ENCODE measurements at regions not wholly inside any gene's neighbourhood (a gene's known extent, or its start where the extent isn't known, plus 50 kb on each side); places are given as distances from the start of the nearest gene placed in this dataset.

DNA sequence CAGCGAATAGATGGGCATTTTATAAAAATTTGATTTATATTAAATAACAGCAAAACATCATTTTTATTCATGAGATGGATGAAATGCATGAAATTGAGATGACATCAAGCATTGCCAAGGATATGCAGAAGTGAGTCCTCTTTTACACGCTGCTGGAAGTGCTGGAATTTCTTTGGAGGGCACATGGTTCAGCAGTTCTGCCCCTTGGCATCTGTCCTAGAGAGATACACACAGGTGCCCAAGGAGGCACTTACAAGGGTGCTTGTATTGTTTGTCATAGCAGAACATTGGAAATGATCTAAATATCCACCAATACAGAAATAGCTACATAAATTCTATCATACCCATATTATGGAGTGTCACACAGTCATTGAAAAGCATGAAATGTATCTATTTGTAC is 441.1 kb upstream of the TMPO start:
- WGBS (ENCODE audit: insufficient coverage), result 100% methylated on average over 1 of the region's 2 CpGs
- no peaks in the 10 kb centered on the region for H3K36me3 ChIP-seq (ENCODE audit: control insufficient read depth, insufficient read depth, low read length)

GRCh38 chr12:98084391-98084790 is 431.0 kb upstream of the TMPO start:
- no peaks in the 10 kb centered on the region for H3K27me3 ChIP-seq (ENCODE audit: control insufficient read depth, insufficient read depth, low read length)
- H3K27ac ChIP-seq (ENCODE audit: low read depth, low read length), result no peak overlapping the region

More for the DNA sequence above, 441.1 kb upstream of the TMPO start:
- Histone ChIP-seq H3K27me3 (ENCODE audit: control insufficient read depth, insufficient read depth, low read length) (no peaks in the 10 kb centered on the region), H3K4me3 (ENCODE audit: low read depth, low read length) (no peak overlapping the region), H3K27ac (ENCODE audit: low read depth, low read length) (no peak overlapping the region), H3K9me3 (ENCODE audit: control insufficient read depth, insufficient read depth, low read length) (no peaks in the 10 kb centered on the region), H3K4me1 (ENCODE audit: control insufficient read depth, insufficient read depth, low read length) (no peaks in the 10 kb centered on the region)
- DNase-seq (ENCODE audit: low read depth in 4 of 6, low spot score in 6 of 6), result no peak

DNA sequence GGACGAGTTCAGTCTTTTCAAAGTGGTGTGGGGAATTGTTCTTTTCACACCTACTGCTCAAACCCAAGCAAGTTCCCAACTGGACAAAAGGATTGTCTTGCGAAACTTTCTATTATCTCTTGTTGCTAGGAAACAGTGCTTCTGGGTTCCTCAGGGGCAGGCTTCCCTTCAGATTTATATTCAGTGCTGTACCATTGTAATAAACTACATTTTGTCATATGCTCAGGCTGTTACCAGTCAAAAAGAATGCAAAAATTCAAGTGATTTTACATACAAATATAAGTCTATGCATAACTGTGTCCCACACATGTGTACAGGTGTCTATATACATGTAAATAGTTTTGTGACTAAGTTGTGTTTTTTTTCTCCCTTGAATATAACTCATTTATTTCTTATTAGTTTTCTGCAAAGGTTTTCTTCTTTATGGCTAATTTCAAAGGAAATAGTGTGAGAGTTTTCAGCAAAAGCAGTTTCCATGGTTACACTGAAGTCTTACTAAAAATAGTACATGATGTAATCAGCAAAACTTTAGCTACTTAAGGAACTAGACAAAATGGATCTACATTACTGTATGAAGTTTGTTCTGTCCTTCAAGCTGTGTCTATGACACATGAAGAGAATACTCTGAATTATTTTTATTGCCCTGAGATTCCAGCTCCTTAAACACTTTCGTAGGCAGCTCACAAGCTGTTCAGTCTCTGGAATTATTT is 430.2 kb upstream of the TMPO start:
- H3K36me3 ChIP-seq (ENCODE audit: control insufficient read depth, insufficient read depth, low read length), result no peaks in the 10 kb centered on the region
- no peak overlapping the region for H3K4me3 ChIP-seq (ENCODE audit: low read depth, low read length)
- peak overlapping the region; percentile 10 for H3K27ac ChIP-seq (ENCODE audit: low read depth, low read length)
- H3K27me3 ChIP-seq (ENCODE audit: control insufficient read depth, insufficient read depth, low read length), result no peaks in the 10 kb centered on the region
- H3K4me1 ChIP-seq (ENCODE audit: control insufficient read depth, insufficient read depth, low read length), result peaks cover 3% of the 10 kb centered on the region
- WGBS (ENCODE audit: insufficient coverage), result no CpG with 5 or more reads among the region's 3 CpGs
- no peaks in the 10 kb centered on the region for H3K9me3 ChIP-seq (ENCODE audit: control insufficient read depth, insufficient read depth, low read length)
- peak in 4 of 6 donors; percentile 21 to 85 (median 48) for DNase-seq (ENCODE audit: low read depth in 4 of 6, low spot score in 6 of 6)

More at GRCh38 chr12:98084391-98084790, 431.0 kb upstream of the TMPO start:
- Histone ChIP-seq H3K4me3 (ENCODE audit: low read depth, low read length) (no peak overlapping the region), H3K9me3 (ENCODE audit: control insufficient read depth, insufficient read depth, low read length) (no peaks in the 10 kb centered on the region), H3K36me3 (ENCODE audit: control insufficient read depth, insufficient read depth, low read length) (no peaks in the 10 kb centered on the region), H3K4me1 (ENCODE audit: control insufficient read depth, insufficient read depth, low read length) (peaks cover 3% of the 10 kb centered on the region)
- DNase-seq (ENCODE audit: low read depth in 4 of 6, low spot score in 6 of 6), result no peak
- 87% methylated on average over 4 of the region's 5 CpGs for WGBS (ENCODE audit: insufficient coverage)

DNA sequence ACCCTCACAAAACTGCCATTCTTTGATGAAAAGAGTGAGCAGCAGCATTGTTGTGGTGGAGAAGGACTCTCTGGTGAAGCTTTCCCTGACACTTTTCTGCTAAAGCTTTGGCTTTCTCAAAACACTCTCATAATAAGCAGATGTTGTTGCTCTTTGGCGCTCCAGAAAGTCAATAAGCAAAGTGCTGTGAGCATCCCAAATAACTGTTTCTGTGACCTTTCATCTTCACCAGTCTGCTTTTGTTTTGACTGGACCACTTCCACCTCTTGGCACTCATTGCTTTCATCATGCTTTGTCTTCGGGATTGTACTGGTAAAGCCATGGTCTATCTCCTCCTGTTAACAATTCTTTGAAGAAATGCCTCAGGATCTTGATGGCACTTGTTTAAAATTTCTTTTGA is 424.7 kb upstream of the TMPO start:
- Histone ChIP-seq H3K27ac (ENCODE audit: low read depth, low read length) (no peak overlapping the region), H3K4me1 (ENCODE audit: control insufficient read depth, insufficient read depth, low read length) (peaks cover 3% of the 10 kb centered on the region), H3K36me3 (ENCODE audit: control insufficient read depth, insufficient read depth, low read length) (no peaks in the 10 kb centered on the region), H3K9me3 (ENCODE audit: control insufficient read depth, insufficient read depth, low read length) (no peaks in the 10 kb centered on the region), H3K27me3 (ENCODE audit: control insufficient read depth, insufficient read depth, low read length) (no peaks in the 10 kb centered on the region), H3K4me3 (ENCODE audit: low read depth, low read length) (no peak overlapping the region)
- WGBS (ENCODE audit: insufficient coverage), result 59% methylated on average over 2 of the region's 2 CpGs
- peak in 1 of 6 donors; percentile 21 for DNase-seq (ENCODE audit: low read depth in 4 of 6, low spot score in 6 of 6)

- H3K9me3 ChIP-seq (ENCODE audit: control insufficient read depth, insufficient read depth, low read length), result no peaks in the 10 kb centered on the region
- no peak overlapping the region for H3K27ac ChIP-seq (ENCODE audit: low read depth, low read length)
- H3K4me1 ChIP-seq (ENCODE audit: control insufficient read depth, insufficient read depth, low read length), result no peaks in the 10 kb centered on the region
- WGBS (ENCODE audit: insufficient coverage), result 100% methylated on average over 1 of the region's 2 CpGs
- H3K4me3 ChIP-seq (ENCODE audit: low read depth, low read length), result no peak overlapping the region
- DNase-seq (ENCODE audit: low read depth in 4 of 6, low spot score in 6 of 6), result no peak
- H3K36me3 ChIP-seq (ENCODE audit: control insufficient read depth, insufficient read depth, low read length), result no peaks in the 10 kb centered on the region
- H3K27me3 ChIP-seq (ENCODE audit: control insufficient read depth, insufficient read depth, low read length), result no peaks in the 10 kb centered on the region
Measured at GRCh38 chr12:98096436-98096835, 419.0 kb upstream of the TMPO start.

DNA sequence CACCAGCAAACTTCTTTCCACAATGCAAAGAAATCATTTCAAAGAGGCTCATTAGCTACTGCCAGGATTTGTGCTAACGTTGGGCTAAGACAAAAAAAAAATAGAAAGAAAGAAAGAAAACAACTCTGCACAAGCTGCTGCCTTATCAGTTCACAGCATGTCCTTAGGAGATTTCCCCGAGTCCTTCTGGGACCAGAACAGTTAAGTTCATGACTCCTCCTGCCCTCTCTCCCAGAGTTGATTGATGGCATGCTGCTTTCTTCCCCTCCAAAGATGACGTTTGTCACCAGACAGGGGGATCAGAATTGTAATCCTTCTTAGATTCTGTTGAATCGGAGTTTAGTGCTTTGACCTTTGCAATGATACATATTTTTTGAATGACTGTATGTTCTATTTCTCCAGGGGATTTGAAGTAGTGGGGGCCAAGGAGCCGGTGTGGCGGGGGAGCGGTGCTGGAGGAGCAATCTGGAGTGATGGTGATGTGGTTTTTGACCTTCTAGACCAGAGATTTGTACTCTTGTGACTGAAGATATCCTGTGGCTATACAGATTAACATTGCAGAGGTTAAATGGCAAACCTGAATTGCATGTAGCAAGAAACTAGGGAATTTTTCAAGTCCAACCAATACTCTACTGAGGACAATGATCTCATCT is 409.2 kb upstream of the TMPO start:
- H3K27ac ChIP-seq (ENCODE audit: low read depth, low read length), result no peak overlapping the region
- no peak for DNase-seq (ENCODE audit: low read depth in 4 of 6, low spot score in 6 of 6)
- no peaks in the 10 kb centered on the region for H3K27me3 ChIP-seq (ENCODE audit: control insufficient read depth, insufficient read depth, low read length)
- no peaks in the 10 kb centered on the region for H3K36me3 ChIP-seq (ENCODE audit: control insufficient read depth, insufficient read depth, low read length)
- no peak overlapping the region for H3K4me3 ChIP-seq (ENCODE audit: low read depth, low read length)
- WGBS (ENCODE audit: insufficient coverage), result 54% methylated on average over 5 of the region's 7 CpGs
- no peaks in the 10 kb centered on the region for H3K9me3 ChIP-seq (ENCODE audit: control insufficient read depth, insufficient read depth, low read length)
- peaks cover 3% of the 10 kb centered on the region for H3K4me1 ChIP-seq (ENCODE audit: control insufficient read depth, insufficient read depth, low read length)

DNA sequence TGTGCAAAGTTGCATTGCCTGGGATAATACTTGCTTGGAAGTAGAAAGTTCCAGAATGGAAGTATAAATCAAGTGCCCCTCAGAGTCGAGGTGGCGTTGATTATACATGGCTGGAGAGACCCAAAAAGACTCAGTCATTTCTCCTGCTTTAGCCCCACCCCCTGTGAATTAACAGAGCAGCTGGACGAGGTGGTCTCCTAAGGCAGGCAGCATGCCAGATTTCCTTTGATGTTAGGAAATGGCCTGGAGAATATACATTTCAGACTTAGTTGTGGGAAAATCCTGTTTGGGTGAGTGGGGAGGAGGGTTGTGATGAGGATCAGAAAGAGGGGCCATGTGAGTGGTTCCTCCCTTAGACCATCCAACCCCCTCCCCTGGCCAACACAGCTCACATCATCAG is 406.1 kb upstream of the TMPO start:
- no peak for DNase-seq (ENCODE audit: low read depth in 4 of 6, low spot score in 6 of 6)
- H3K9me3 ChIP-seq (ENCODE audit: control insufficient read depth, insufficient read depth, low read length), result no peaks in the 10 kb centered on the region
- H3K4me1 ChIP-seq (ENCODE audit: control insufficient read depth, insufficient read depth, low read length), result peaks cover 3% of the 10 kb centered on the region
- no peaks in the 10 kb centered on the region for H3K36me3 ChIP-seq (ENCODE audit: control insufficient read depth, insufficient read depth, low read length)
- no peak overlapping the region for H3K27ac ChIP-seq (ENCODE audit: low read depth, low read length)
- WGBS (ENCODE audit: insufficient coverage), result no CpG with 5 or more reads among the region's 3 CpGs
- H3K27me3 ChIP-seq (ENCODE audit: control insufficient read depth, insufficient read depth, low read length), result no peaks in the 10 kb centered on the region
- H3K4me3 ChIP-seq (ENCODE audit: low read depth, low read length), result no peak overlapping the region

DNA sequence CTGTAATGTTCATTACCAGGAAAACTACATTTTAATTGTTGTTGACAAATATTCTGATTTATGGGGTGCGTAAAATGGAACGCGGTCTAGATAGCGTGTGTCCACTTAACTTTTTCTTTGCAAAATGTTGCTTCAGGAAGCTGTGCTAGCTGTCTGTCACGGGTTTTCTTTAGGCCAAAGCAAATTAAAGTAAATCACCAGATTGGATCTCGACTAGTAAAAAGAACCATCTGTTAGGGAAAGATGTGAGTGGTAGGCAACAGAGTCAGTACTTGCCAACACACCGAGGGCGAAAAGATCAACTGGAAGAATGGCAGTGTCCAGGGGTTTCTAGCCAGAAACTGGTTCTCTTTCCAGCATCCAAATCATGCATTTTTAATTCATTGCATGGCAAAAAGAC is 404.9 kb upstream of the TMPO start:
- Histone ChIP-seq H3K27me3 (ENCODE audit: control insufficient read depth, insufficient read depth, low read length) (no peaks in the 10 kb centered on the region), H3K36me3 (ENCODE audit: control insufficient read depth, insufficient read depth, low read length) (no peaks in the 10 kb centered on the region), H3K4me1 (ENCODE audit: control insufficient read depth, insufficient read depth, low read length) (peaks cover 3% of the 10 kb centered on the region), H3K27ac (ENCODE audit: low read depth, low read length) (no peak overlapping the region), H3K9me3 (ENCODE audit: control insufficient read depth, insufficient read depth, low read length) (no peaks in the 10 kb centered on the region), H3K4me3 (ENCODE audit: low read depth, low read length) (no peak overlapping the region)
- WGBS (ENCODE audit: insufficient coverage), result 40% methylated on average over 8 of the region's 8 CpGs
- DNase-seq (ENCODE audit: low read depth in 4 of 6, low spot score in 6 of 6), result peak in 2 of 6 donors; percentile 74 to 80

DNA sequence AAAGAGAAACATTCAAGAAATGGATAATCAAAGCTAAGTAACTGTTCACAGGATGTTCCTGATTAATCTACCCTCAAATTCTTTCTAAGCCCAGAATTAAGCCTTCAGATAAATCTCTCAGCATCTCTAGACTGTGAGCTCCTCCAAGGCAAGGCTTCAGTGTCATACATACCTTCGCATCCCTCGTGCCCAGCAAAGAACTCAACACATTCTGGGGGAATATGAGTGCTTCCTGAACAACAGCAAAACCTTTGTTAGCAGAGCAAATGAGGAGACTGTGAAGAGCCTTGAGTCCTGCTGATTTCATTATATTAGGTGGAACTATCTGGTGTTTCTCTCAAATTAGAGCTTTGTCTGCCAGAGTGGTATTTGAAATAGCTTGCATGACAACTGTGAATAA is 401.8 kb upstream of the TMPO start:
- Histone ChIP-seq H3K4me1 (ENCODE audit: control insufficient read depth, insufficient read depth, low read length) (peaks cover 3% of the 10 kb centered on the region), H3K4me3 (ENCODE audit: low read depth, low read length) (no peak overlapping the region), H3K9me3 (ENCODE audit: control insufficient read depth, insufficient read depth, low read length) (no peaks in the 10 kb centered on the region), H3K36me3 (ENCODE audit: control insufficient read depth, insufficient read depth, low read length) (no peaks in the 10 kb centered on the region), H3K27me3 (ENCODE audit: control insufficient read depth, insufficient read depth, low read length) (no peaks in the 10 kb centered on the region), H3K27ac (ENCODE audit: low read depth, low read length) (no peak overlapping the region)
- WGBS (ENCODE audit: insufficient coverage), result no CpG with 5 or more reads among the region's 2 CpGs
- no peak for DNase-seq (ENCODE audit: low read depth in 4 of 6, low spot score in 6 of 6)

- Histone ChIP-seq H3K27me3 (ENCODE audit: control insufficient read depth, insufficient read depth, low read length) (no peaks in the 10 kb centered on the region), H3K4me3 (ENCODE audit: low read depth, low read length) (no peak overlapping the region), H3K4me1 (ENCODE audit: control insufficient read depth, insufficient read depth, low read length) (peaks cover 9% of the 10 kb centered on the region), H3K9me3 (ENCODE audit: control insufficient read depth, insufficient read depth, low read length) (no peaks in the 10 kb centered on the region), H3K27ac (ENCODE audit: low read depth, low read length) (no peak overlapping the region), H3K36me3 (ENCODE audit: control insufficient read depth, insufficient read depth, low read length) (no peaks in the 10 kb centered on the region)
- WGBS (ENCODE audit: insufficient coverage), result 49% methylated on average over 3 of the region's 4 CpGs
- peak in 1 of 6 donors; percentile 52 for DNase-seq (ENCODE audit: low read depth in 4 of 6, low spot score in 6 of 6)
Measured at GRCh38 chr12:98121963-98122362, 393.4 kb upstream of the TMPO start.
